Osteocyte (in vitro differentiated cells): ENCODE measurements at regions not wholly inside any gene's neighbourhood (a gene's known extent, or its start where the extent isn't known, plus 50 kb on each side); places are given as distances from the start of the nearest gene placed in this dataset.
"Not testable (repeated sequence)": the region's sequence is repeated elsewhere in the genome, so short reads cannot be mapped to it uniquely, and the experiment has no call there.

ENCODE experiments used
- DNase-seq: peaks from one replicate; pipeline ENCODE4 v3.0.0; 2021; ENCODE audit warnings: mixed read lengths; ENCODE audit not compliant: unreplicated experiment; ENCODE audit errors: extremely low spot score
- H3K27ac Mint-ChIP-seq: one replicate; pipeline ENCODE4 v1.8.0; 2021; ENCODE audit warnings: mild to moderate bottlenecking, mixed read lengths; ENCODE audit not compliant: unreplicated experiment
- H3K27me3 Mint-ChIP-seq: one replicate; pipeline ENCODE4 v1.8.0; 2021; ENCODE audit warnings: mixed read lengths; ENCODE audit not compliant: unreplicated experiment
- H3K36me3 Mint-ChIP-seq: one replicate; pipeline ENCODE4 v1.8.0; 2021; ENCODE audit warnings: mixed read lengths; ENCODE audit not compliant: unreplicated experiment
- H3K4me1 Mint-ChIP-seq: one replicate; pipeline ENCODE4 v1.8.0; 2021; ENCODE audit warnings: mixed read lengths; ENCODE audit not compliant: unreplicated experiment
- H3K4me3 Mint-ChIP-seq: one replicate; pipeline ENCODE4 v1.8.0; 2021; ENCODE audit warnings: mild to moderate bottlenecking, moderate library complexity, mixed read lengths; ENCODE audit not compliant: unreplicated experiment
- H3K9me3 Mint-ChIP-seq: one replicate; pipeline ENCODE4 v1.8.0; 2021; ENCODE audit warnings: mixed read lengths; ENCODE audit not compliant: unreplicated experiment
- TF ChIP-seq, protein P1 (sequence below): fragments of 200-600 bp; sonication (generic); IDR thresholded peaks from 2 replicates; pipeline ENCODE4 v1.5.0; 2021; ENCODE audit warnings: antibody characterized with exemption, mild to moderate bottlenecking, moderate library complexity

DNA sequence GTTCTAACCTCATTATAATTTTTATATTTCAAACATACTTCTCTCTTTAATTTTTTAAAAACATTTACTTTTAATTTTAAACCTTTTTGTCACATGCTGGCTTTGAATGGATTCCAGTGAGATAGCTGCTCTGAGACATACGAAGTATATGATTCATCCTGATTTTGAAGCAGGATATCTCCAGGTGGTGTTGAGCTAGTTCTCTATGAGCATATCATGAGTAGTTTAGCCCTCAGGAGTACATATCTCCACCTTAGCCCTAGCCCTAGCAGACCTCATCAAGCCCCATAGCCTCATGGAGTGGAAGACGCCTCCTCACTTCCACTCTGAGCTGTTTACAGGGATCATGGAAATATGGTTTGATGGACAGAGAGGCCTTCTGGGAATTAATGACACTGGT is 183.2 kb upstream of the C21orf91 start:
- H3K9me3 Mint-ChIP-seq = peaks cover 32% of the 10 kb centered on the region
- H3K27ac Mint-ChIP-seq = no peak overlapping the region
- TF ChIP-seq, protein P1, sequence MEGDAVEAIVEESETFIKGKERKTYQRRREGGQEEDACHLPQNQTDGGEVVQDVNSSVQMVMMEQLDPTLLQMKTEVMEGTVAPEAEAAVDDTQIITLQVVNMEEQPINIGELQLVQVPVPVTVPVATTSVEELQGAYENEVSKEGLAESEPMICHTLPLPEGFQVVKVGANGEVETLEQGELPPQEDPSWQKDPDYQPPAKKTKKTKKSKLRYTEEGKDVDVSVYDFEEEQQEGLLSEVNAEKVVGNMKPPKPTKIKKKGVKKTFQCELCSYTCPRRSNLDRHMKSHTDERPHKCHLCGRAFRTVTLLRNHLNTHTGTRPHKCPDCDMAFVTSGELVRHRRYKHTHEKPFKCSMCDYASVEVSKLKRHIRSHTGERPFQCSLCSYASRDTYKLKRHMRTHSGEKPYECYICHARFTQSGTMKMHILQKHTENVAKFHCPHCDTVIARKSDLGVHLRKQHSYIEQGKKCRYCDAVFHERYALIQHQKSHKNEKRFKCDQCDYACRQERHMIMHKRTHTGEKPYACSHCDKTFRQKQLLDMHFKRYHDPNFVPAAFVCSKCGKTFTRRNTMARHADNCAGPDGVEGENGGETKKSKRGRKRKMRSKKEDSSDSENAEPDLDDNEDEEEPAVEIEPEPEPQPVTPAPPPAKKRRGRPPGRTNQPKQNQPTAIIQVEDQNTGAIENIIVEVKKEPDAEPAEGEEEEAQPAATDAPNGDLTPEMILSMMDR = no peak
- H3K4me1 Mint-ChIP-seq = no peaks in the 10 kb centered on the region
- H3K27me3 Mint-ChIP-seq = no peaks in the 10 kb centered on the region
- DNase-seq = no peak
- H3K4me3 Mint-ChIP-seq = no peak overlapping the region
- no peaks in the 10 kb centered on the region for H3K36me3 Mint-ChIP-seq

DNA sequence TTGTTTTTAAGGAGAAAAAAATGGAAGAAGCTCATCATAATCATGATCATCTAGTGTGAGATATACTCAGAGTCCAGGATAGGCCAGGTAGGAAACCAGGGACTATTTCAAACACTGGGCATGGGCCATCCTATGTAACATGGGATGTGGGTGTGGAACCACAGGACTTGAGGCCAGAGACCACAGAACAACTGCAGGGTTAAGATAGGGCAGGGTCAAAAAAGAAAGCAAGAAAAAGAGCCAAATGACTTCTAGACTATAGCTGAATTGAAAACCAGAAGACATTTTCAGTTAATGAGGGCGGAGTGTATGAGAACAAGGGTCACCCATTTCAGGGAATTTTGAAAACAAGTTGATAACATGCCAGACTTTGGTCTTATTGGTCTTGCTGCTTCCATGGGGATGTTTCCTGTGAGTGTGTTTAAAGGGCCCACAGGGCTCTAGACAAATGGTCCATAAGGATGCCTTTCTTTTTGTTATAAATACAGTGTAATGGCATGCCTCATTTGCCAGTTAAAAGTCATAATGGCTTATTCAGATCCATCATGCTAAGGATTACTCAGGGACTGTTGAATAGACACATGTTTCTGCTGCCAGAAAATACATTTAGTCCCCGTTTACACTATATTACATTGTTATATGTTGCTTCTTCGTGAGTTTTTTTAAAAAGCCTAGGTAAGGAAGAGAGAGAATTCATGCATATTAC is 182.0 kb upstream of the C21orf91 start:
- Mint-ChIP-seq H3K27me3 (no peaks in the 10 kb centered on the region), H3K27ac (no peak overlapping the region), H3K9me3 (peaks cover 37% of the 10 kb centered on the region), H3K4me1 (no peaks in the 10 kb centered on the region), H3K36me3 (no peaks in the 10 kb centered on the region), H3K4me3 (no peak overlapping the region)
- no peak for DNase-seq
- TF ChIP-seq, protein P1 = no peak

DNA sequence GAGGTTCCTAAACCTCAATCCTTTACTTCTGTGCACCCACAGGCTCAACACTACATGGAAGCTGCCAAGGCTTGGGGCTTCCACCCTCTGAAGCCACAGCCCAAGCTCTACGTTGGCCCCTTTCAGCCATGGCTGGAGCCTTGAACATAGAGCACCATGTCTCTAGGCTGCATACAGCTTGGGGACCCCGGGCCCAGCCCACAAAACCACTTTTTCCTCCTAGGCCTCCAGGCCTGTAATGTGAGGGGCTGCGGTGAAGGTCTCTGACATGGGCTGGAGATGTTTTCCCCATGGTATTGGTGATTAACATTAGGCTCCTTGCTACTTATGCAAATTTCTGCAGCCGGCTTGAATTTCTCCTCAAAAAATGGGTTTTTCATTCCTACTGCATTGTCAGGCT is 179.4 kb upstream of the C21orf91 start:
- not testable (repeated sequence) for H3K27ac Mint-ChIP-seq, H3K4me3 Mint-ChIP-seq, DNase-seq, H3K36me3 Mint-ChIP-seq, H3K4me1 Mint-ChIP-seq, H3K27me3 Mint-ChIP-seq
- peaks cover 51% of the 10 kb centered on the region for H3K9me3 Mint-ChIP-seq

DNA sequence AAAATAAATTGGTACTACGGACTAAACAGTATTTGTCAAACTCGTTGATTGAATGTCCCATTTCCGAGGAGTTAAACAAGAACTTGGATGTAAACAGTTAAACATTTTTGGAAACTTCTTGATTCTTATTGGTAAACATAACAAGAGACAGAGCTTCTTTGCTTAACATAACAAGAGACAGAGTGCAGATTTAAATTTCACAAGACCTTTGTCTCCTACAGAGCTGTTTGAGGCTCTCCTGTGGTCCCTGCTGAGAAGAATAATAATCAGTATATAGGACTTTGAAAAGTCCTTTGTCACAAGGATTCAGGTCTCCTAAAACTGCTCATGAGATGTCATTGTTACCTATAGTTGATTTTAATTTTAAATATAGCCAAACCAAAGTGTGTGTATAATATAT is 170.6 kb upstream of the C21orf91 start:
- no peak for DNase-seq
- Mint-ChIP-seq H3K9me3 (peaks cover 55% of the 10 kb centered on the region), H3K27ac (no peak overlapping the region), H3K36me3 (no peaks in the 10 kb centered on the region), H3K4me1 (no peaks in the 10 kb centered on the region), H3K27me3 (no peaks in the 10 kb centered on the region), H3K4me3 (no peak overlapping the region)
- TF ChIP-seq, protein P1 = no peak

DNA sequence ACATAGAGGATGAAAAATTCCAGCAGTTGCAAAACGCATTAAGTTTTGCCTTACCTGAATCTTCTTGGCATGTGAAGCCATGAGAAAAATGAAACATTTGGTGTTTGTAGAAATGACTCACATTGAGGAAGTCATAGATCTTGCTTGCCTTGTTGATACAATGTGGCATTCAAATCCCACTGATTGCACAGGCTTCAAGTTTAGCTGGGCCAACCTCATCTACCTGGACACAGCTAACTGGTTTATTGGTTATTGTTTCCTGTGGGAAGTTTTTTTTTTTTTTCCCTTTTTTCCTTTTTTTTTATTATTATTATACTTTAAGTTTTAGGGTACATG is 168.9 kb upstream of the C21orf91 start:
- Mint-ChIP-seq H3K9me3 (peaks cover 47% of the 10 kb centered on the region), H3K27ac (no peak overlapping the region), H3K36me3 (no peaks in the 10 kb centered on the region), H3K4me3 (no peak overlapping the region), H3K4me1 (no peaks in the 10 kb centered on the region), H3K27me3 (no peaks in the 10 kb centered on the region)
- no peak for DNase-seq
- TF ChIP-seq, protein P1 = no peak
